ENCODE measurements at regions not wholly inside any gene's neighbourhood (a gene's known extent, or its start where the extent isn't known, plus 50 kb on each side); places are given as distances from the start of the nearest gene placed in this dataset.

DNA sequence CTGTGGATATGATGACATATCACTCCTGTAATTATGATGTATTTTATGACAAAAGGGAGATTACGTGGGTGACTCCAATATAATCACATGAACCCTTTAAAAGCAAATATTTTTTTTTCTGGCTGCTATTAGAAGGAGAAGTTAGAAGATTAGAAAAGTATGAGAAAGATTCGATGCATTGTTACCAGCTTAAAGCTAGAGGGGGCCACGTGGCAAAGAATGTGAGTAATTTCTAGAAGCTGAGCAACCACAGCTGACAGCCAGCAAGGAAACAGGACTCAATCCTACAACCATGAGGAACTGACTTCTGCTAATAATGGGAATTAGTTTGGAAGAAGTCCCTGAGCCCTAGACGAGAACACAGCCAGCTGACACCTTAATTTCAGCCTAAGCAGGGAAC, 56.3 kb upstream of the C1orf87 start:
- TF ChIP-seq YY1 (tag by site-specific recombination; IDR thresholded peaks at IDR 0.05) = no peak
- TF ChIP-seq, protein P1, sequence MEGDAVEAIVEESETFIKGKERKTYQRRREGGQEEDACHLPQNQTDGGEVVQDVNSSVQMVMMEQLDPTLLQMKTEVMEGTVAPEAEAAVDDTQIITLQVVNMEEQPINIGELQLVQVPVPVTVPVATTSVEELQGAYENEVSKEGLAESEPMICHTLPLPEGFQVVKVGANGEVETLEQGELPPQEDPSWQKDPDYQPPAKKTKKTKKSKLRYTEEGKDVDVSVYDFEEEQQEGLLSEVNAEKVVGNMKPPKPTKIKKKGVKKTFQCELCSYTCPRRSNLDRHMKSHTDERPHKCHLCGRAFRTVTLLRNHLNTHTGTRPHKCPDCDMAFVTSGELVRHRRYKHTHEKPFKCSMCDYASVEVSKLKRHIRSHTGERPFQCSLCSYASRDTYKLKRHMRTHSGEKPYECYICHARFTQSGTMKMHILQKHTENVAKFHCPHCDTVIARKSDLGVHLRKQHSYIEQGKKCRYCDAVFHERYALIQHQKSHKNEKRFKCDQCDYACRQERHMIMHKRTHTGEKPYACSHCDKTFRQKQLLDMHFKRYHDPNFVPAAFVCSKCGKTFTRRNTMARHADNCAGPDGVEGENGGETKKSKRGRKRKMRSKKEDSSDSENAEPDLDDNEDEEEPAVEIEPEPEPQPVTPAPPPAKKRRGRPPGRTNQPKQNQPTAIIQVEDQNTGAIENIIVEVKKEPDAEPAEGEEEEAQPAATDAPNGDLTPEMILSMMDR (tag by site-specific recombination; IDR thresholded peaks at IDR 0.05) = no peak
- no peak for TF ChIP-seq ZNF48 (tag by site-specific recombination; IDR thresholded peaks at IDR 0.05)

Data from HEK293 (cell line).